Stimulated activated CD4-positive, alpha-beta T cell treated with anti-CD3 and anti-CD28 coated beads, Interleukin-4, amount 100 ng/mL, for 48 hours (primary cell): ENCODE measurements at regions not wholly inside any gene's neighbourhood (a gene's known extent, or its start where the extent isn't known, plus 50 kb on each side); places are given as distances from the start of the nearest gene placed in this dataset.
A peak's percentile ranks its signal among the peaks of the same experiment; 100 is the strongest.

Experiments
- DNase-seq, 2 donors: peaks; one replicate each; pipeline ENCODE4 v3.0.0-alpha.2; 2020; ENCODE audit warnings: low read depth in 2 of 2

GRCh38 chr3:160130071-160130470 is 95.2 kb upstream of the C3orf80 start:
- no peak for DNase-seq

DNA sequence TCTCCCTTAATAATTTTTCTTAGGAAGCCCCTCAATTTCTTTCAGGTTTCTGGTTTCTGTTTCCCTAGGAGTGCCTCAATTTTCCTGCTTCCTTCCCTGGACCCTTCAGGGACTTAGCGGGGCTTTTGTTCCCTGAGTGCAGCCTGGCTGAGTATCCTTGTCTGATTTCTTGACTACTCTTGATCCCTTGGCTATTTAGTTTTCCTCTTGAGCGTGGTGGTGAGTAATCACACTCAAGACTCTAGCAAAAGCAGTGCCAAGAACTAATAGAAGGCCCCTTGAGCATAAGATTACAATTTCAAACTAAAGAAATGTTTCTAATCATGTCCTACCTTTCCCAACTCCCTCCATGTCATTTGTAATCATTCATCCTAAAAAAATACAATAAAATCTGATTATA is 94.3 kb upstream of the C3orf80 start:
- no peak for DNase-seq

GRCh38 chr3:160132226-160132625 is 93.0 kb upstream of the C3orf80 start:
- no peak for DNase-seq

DNA sequence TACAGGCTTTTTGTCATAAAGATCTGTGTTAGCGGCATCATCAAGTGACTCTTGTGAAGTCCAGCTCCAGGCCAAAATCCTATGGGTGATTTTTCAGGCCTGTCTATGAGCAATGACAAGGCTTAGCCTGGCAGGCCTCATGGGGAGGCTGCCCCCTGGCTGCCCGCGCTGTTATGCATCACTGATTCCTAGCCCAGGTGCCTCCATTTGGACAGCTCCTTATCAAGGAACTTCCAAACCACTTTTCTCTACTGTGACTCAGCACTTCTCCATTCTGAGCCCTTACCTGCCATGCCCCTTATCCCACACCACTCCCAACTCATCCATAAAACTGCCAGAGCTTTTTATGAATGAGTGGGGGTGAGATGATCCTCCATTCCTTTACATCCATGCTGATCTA is 91.5 kb upstream of the C3orf80 start:
- no peak for DNase-seq

- no peak for DNase-seq
Measured at GRCh38 chr3:160134454-160134853, 90.8 kb upstream of the C3orf80 start.

- no peak for DNase-seq
Measured at GRCh38 chr3:160134964-160135363, 90.3 kb upstream of the C3orf80 start.

DNA sequence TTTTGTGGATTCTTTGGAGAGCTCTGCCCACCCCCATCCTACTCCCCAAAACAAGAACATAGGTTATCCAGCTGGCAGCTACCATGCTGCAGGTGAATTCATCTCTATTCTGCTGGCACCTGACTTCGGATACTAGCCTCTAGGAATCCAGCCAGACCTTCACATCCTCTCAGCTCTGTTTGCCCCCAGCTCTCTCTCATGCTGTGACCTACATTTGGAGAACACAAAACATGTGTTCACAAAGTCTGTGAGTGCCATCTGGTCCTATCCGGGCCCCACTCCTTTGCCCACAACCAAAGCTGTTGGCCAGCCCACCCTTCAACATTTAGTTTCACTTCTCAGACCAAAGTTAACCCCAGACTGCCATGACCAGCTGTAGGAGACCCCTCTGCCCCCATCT is 89.4 kb upstream of the C3orf80 start:
- DNase-seq: no peak

DNA sequence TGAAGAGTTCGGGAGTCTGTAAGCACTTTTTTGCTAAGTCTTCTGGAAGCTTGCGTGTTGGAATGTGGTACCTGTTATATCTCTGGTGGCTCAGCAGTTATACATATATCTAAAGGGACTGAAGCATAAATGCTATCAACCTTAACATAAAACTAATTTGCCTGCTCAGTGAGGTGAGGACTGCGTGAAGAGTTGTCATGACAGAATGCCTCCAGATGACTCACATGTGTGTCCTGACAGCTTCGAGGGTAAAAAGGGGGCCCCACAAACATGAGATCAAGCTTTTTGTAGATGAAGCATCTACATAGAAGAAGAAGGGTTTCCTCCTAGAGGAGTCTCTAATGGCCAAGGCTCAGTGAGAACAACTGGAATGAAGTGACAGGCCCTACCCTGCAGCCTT is 88.8 kb upstream of the C3orf80 start:
- DNase-seq: no peak

GRCh38 chr3:160139291-160139690 is 85.9 kb upstream of the C3orf80 start:
- no peak for DNase-seq

DNA sequence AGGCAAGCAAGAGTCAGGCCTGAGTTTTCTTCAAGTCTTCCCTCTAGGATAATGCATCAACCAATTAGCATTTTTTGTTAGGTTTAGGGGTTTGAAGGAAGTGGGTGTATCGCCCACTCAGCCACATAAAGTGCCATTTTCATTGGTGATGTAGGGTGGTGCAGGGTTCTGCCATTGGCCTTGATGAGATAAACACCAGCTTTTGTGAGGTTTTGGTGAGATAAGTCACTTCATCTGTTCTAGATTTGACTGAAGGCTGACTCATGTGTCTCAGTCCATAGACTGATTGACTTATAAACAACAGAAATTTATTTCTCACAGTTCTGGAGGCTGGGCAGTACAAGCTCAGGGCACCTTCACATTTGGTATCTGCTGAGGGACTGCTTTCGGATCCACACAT is 84.5 kb upstream of the C3orf80 start:
- peak in 1 of 2 donors; percentile 11 for DNase-seq

DNA sequence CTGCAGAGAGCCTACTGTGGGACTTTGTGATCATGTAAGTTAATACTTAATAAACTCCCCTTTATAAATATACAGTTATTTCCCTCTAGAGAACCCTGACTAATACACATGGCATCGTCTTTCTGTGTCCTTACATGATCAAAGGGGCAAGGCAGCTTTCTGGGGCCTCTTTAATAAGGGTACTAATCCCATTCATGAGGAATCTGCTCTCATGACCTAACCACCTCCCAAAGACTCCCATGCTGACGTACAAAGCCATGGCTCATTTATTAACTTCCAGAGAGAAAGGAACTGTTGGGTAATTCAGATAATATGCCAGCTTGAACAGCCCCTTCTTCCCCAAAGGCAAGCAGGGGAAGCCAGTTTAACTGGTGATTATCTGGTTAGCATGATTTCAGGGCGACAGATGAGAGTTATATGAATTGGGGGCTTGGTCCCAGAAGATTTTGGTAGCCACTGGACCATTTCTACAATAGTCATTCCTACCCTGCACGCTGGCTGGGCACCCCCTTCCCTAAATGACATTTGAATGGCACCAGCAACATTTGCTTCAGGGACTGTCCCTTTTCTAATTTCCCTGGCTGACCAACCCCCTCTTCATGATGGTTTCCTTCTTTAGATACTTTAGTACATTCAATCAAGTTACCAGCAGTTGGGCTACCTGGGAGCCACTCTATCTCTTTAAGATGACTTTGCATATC is 83.6 kb upstream of the C3orf80 start:
- DNase-seq: no peak

DNA sequence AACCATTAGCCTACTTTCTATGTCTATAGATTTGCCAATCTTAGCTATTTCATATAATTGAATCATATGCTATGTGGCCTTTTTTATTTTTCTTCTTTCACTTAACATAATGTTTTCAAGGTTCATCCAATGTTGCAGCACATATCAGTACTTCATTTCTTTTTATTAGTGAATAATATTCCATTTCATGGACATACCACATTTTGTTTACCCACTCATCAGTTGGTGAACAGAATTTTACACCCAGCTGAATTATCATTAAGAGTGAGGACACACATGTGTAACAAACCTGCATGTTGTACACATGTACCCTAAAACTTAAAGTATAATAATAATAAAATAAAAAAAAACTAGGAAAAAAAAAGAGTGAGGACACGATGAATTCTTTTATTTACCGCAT is 81.7 kb upstream of the C3orf80 start:
- no peak for DNase-seq

- no peak for DNase-seq
Measured at GRCh38 chr3:160150066-160150465, 75.2 kb upstream of the C3orf80 start.

DNA sequence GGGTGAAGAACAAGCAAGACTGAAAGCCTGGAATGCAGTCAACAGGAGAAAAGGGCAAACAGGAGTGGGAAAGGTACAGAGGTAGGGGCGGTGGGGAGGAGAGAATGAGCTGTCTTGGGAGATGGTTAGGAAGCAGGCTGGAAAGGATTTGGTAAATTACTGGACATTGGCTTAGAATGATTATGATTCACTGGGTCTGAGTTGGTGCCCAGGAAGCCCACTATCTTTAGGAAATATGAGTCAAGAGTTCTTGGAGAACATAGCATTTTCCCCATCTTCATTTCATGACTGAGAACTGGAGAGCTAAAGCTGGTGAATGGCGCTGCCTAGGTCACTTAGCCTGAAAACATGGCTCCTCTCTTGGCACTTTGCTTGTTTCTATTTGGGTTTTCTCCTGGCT is 74.7 kb upstream of the C3orf80 start:
- no peak for DNase-seq

DNA sequence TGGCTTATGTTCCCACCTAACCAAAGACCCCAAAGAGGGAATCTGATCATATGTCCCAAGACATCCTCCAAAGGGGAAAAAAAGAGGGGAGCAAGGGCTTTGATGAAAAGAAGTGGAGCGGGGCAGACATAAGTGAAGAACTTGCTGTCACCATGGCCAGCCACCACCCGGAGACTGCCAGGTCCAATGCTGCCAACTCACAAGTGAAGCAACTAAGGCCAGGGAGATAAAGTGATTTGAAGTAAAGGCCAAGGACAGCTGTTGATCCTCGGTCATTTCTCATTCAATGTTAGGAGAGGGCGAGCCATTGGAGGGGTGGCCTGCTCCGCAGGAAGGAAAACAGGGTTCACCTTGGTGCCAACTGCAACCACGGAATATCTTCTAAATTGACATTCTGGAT is 72.6 kb upstream of the C3orf80 start:
- no peak for DNase-seq

GRCh38 chr3:160154033-160154432 is 71.2 kb upstream of the C3orf80 start:
- DNase-seq: no peak

- no peak for DNase-seq
Measured at GRCh38 chr3:160154596-160154995, 70.6 kb upstream of the C3orf80 start.

GRCh38 chr3:160157321-160157720 is 67.9 kb upstream of the C3orf80 start:
- DNase-seq: no peak

DNA sequence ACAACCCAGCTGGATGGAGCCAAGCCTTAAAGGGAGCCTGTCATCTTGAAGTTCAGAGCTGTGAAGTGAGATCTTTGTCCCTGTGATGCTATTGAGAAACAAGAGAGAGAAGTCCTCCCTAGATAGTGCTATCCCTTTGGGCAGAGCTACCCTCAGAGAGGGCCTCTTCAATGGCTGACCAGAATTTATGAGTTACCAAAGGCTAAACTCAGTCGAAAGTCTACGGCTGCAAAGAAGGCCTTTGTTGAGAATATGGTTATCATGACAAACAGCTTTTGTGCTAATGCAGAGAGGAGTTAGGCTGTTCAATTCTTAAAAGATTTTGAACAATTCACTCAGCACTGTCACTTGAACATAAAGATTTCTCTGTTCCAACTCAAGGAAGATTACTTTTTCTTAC is 65.9 kb upstream of the C3orf80 start:
- DNase-seq: no peak

DNA sequence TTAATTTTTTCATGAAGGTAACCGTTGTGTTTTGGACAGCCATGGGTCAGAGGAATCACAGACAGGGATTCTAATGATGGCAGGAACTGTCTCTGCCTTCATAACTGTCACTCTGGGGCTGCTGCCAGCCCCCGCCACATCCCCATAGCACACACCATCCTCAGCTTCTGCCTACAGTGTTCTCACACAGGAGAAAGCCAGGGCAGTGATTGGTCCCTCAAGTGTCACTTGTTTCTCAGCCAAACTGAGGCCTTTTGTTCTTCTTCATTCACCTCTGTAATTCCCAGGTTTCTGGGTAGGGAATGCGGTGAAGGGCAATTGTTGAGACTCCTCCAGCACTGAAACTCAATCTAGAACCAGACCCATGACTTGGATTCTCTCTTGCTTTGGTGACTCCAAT is 65.4 kb upstream of the C3orf80 start:
- no peak for DNase-seq

GRCh38 chr3:160161921-160162320 is 63.3 kb upstream of the C3orf80 start:
- DNase-seq: no peak

DNA sequence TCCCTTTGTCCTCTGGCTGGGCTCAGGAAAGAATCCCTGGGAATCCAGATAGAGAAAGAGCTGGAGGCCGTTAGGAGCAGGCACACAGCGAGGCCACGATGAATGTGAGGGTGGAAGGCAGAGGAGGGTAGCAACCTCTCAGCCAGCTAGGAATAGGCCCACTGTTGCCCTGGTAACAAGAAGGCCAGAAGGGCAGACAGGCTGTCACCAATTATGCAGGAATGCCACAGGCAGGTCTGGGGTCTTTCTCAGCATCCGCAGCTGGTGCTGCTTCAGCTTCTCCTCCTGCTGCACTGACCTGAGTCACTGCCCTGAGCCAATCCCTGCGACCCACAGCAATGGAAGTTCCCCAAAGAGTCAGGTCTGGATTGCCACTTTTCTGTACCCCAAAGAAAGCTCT is 62.8 kb upstream of the C3orf80 start:
- DNase-seq: no peak

GRCh38 chr3:160163229-160163878 is 61.9 kb upstream of the C3orf80 start:
- no peak for DNase-seq

DNA sequence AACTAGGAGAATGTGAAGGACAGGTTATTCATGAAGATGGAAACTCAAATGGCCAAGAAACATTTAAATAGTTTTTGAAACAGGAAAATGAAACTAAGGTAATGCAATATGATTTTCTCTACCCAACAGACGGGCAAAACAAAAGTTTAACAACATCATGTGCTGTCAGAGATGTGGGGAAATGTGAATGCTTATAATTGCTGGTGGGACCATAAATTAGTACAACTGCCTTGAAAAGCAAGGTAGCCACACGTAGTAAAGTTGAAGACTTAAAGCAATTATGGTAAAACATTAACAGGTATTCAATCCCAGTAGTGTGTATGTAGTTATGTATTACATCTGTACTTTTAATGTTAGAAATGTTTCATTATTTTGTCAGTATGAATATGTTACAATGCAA is 57.0 kb upstream of the C3orf80 start:
- DNase-seq: no peak
